GM10266 (cell line): ENCODE measurements at regions not wholly inside any gene's neighbourhood (a gene's known extent, or its start where the extent isn't known, plus 50 kb on each side); places are given as distances from the start of the nearest gene placed in this dataset.

Experiments
- DNase-seq: peaks from one replicate; pipeline ENCODE4 v3.0.0; 2012; ENCODE audit errors: extremely low spot score
- TF ChIP-seq, protein P1 (sequence below): IDR thresholded peaks from 2 replicates; pipeline ENCODE4 v1.5.1; 2012; ENCODE audit warnings: mild to moderate bottlenecking, low read depth; ENCODE audit not compliant: control insufficient read depth, insufficient read depth; ENCODE audit errors: missing control alignments

- TF ChIP-seq, protein P1, sequence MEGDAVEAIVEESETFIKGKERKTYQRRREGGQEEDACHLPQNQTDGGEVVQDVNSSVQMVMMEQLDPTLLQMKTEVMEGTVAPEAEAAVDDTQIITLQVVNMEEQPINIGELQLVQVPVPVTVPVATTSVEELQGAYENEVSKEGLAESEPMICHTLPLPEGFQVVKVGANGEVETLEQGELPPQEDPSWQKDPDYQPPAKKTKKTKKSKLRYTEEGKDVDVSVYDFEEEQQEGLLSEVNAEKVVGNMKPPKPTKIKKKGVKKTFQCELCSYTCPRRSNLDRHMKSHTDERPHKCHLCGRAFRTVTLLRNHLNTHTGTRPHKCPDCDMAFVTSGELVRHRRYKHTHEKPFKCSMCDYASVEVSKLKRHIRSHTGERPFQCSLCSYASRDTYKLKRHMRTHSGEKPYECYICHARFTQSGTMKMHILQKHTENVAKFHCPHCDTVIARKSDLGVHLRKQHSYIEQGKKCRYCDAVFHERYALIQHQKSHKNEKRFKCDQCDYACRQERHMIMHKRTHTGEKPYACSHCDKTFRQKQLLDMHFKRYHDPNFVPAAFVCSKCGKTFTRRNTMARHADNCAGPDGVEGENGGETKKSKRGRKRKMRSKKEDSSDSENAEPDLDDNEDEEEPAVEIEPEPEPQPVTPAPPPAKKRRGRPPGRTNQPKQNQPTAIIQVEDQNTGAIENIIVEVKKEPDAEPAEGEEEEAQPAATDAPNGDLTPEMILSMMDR = no peak
- DNase-seq = no peak
Observed at GRCh38 chr14:28944605-28945004, 178.0 kb downstream of the FOXG1 start.

DNA sequence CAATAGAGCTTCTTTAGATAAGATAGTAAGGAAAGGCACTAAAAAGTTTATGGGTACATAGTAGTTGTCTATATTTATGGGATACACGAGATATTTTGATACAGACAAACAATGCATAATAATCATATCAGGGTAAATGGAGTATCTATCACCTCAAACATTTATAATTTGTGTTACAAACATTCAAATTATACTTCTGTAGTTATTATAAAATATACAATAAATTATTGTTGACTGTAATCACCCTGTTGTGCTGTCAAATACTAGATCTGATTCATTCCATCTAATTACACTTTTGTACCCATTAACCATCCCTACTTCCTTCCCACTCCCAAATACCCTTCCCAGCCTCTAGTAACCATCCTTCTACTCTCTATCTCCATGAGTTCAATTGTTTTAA, 179.7 kb downstream of the FOXG1 start:
- DNase-seq = no peak
- TF ChIP-seq, protein P1 = no peak

DNA sequence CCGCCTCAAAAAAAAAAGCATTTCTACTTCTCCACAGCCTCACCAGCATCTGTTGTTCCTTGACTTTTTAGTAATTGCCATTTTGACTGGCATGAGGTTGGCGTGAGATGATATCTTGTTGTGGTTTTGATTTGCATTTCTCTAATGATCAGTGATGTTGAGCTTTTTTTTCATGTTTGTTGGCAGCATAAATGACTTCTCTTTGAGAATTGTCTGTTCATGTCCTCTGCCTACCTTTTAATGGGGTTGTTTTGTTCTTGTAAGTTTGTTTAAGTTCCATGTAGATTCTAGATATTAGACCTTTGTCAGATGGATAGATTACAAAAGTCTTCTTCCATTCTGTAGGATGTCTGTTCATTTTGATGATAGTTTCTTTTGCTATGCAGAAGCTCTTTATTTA, 182.9 kb downstream of the FOXG1 start:
- TF ChIP-seq, protein P1 = no peak
- no peak for DNase-seq

GRCh38 chr14:28952161-28952560, 185.6 kb downstream of the FOXG1 start:
- DNase-seq = no peak
- TF ChIP-seq, protein P1 = no peak

DNA sequence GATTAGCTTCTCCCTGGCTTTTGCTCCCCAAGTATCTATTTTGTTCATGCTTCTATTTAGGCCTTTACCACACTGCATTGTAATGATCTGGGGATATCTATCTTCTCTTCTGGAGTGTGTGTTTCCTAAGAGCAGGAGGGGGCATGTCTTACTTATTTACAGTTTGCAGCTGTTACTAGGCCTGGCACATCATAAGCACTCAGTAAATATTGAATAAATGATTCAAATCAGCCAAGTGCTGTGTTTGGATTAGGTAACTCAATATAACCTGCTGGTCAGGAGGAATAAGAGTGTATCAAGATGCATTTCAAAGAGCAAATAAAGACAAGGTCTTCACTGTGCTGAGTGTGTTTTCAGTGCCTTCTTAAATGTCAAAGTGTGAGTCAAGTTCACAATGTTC, 186.1 kb downstream of the FOXG1 start:
- TF ChIP-seq, protein P1 = no peak
- no peak for DNase-seq

DNA sequence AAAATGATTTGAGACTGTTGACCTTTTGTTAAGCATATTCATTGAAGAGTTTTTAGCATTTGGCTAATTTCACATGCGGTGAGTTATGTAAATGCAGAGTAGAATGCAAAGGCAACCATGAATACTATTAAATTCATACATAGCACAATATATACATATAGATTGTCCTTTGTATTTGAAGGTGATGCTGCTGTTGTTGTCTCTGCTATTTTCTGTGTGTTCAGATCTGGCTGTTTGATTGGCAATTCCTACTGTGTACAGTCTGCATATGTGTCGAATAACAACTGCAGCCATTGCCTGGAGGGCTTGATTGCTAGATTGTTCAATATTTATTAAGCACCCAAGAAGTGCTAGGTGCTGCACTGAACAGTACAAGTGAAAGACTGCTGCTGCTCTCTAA, 187.4 kb downstream of the FOXG1 start:
- TF ChIP-seq, protein P1 = no peak
- DNase-seq = no peak

DNA sequence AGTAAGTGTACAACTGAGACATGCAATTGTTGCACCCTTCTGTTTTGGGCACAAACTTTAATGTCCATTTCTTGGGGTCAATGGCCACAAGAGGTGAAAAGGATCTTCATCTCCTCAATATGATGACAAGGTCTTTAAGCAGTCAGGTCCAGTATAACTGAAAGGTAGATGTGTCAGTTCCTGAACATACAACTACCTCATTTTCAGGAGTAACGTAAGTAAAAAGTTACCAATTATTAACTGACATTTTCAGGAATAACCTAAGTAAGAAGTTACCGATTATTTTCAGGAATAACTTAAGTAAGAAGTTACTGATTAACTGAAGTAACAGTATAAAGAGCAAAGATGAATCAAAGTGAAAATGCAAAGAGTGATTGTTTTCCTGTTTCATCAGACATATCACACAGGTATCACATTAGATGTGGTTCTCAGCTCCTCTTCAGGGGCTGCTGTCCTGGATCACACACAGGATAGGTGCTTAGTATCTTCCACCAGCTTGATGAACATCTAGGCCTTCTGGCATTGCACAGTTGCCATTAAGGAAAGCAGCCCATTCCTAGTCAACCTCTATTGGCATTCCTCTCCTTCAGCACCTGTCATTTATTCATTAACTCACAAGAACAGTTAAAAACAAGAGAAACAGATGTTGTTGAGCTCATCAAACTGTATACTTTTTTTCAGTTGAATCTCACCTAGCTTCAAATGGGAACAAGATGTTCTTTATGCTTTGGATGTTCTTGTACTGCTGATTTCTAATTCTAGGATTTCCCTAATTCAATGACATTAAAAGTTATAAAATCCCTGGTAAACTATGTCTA, 200.0 kb downstream of the FOXG1 start:
- no peak for DNase-seq
- TF ChIP-seq, protein P1 = no peak
